Psoas muscle (tissue), 7 donors: ENCODE measurements at regions not wholly inside any gene's neighbourhood (a gene's known extent, or its start where the extent isn't known, plus 50 kb on each side); places are given as distances from the start of the nearest gene placed in this dataset.

Experiments
- ATAC-seq, 4 donors: fragments of 200-7000 bp; cut with Tn5 transposase; one replicate each; pipeline ENCODE4 v1.9.1; 2020; ENCODE audit warnings: moderate library complexity in 3 of 4, mild to moderate bottlenecking in 2 of 4
- DNase-seq, 2 donors: peaks; one replicate each; pipeline ENCODE4 v3.0.0-alpha.2; 2020
- H3K27ac ChIP-seq: fragments of 200-600 bp; one replicate; pipeline ENCODE4 v1.8.0; 2022
- H3K27me3 ChIP-seq, 3 donors: fragments of 200-600 bp in 1 of 3; one replicate each; pipeline versions ENCODE4 v1.6.1 to v1.8.0; 2013 to 2022; ENCODE audit warnings: low read length in 2 of 3, mild to moderate bottlenecking in 2 of 3, moderate library complexity in 1 of 3; ENCODE audit not compliant: insufficient read depth in 3 of 3
- H3K36me3 ChIP-seq, 2 donors: fragments of 200-600 bp in 1 of 2; one replicate each; pipeline versions ENCODE4 v1.6.1 to v1.8.0; 2013 to 2022; ENCODE audit warnings: low read depth in 1 of 2, mild to moderate bottlenecking in 1 of 2, moderate library complexity in 1 of 2; ENCODE audit not compliant: insufficient read depth in 1 of 2
- H3K4me1 ChIP-seq: fragments of 200-600 bp; one replicate; pipeline ENCODE4 v1.8.0; 2022
- H3K4me3 ChIP-seq: fragments of 200-600 bp; one replicate; pipeline ENCODE4 v1.8.0; 2022; ENCODE audit warnings: mild to moderate bottlenecking
- H3K9me3 ChIP-seq: fragments of 200-600 bp; one replicate; pipeline ENCODE4 v1.8.0; 2022
- CTCF ChIP-seq: fragments of 200-600 bp; IDR thresholded peaks from one replicate; pipeline ENCODE4 v1.8.0; 2022; ENCODE audit warnings: antibody characterized with exemption
- whole genome bisulfite sequencing, 3 donors: extraction: QIAGEN DNeasy Blood & Tissue Kit; methylation state at CpG; one replicate each; pipeline versions ENCODE4 v1.1.6 to v1.1.7; 2013; 5-methylcytosine and 5-hydroxymethylcytosine counted together
- intact Hi-C, 2 donors: fragments of 100-400 bp; cut with DNase I; formaldehyde crosslinking; loops; one replicate each; pipeline versions ENCODE4 v1.11.0 to v1.14.2; 2022
- donor health status: healthy with polysubstance abuse.
- donor health status: DM: no; HTN: no; CAD: no; lungs with moderate emphysema.
- donor health status: Bipolar disorder and iron deficiency.
- donor health status: healthy.
- donor health status: DM: yes; HTN: yes; CAD: no.
- donor health status: DM: no; HTN: no; CAD: no.
- donor health status: DM: yes; HTN: yes; CAD: no.

DNA sequence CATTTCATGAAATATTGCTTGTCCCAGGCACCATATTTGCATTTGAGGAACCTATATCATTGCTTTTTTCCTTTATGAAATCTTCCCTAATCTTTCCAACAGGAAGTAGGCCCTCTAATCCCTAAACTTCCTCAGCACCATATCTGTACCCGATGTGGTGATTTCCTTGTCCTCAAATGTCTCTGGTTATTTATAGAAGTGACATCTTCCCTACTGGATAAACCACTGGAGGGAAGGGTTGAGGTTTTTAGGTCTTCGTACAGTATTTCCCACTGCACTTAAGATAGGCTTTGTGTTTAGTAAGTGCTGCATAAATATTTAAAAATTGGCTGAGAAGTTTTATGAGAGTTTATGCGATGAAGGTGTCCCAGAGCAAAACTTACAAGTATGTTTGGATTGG is 54.9 kb upstream of the TMEM170B start:
- ATAC-seq (no peak), DNase-seq (no peak)
- intact Hi-C loops = no loop called here
- Histone ChIP-seq H3K27ac (no peak overlapping the region), H3K9me3 (no peaks in the 10 kb centered on the region), H3K36me3 (no peaks in the 10 kb centered on the region), H3K4me3 (no peak overlapping the region), H3K4me1 (no peaks in the 10 kb centered on the region), H3K27me3 (no peaks in the 10 kb centered on the region)
- 59 to 63% (median 60%) methylated on average over 3 of the region's 3 CpGs for WGBS, 3 donors
- no peak for TF ChIP-seq CTCF

DNA sequence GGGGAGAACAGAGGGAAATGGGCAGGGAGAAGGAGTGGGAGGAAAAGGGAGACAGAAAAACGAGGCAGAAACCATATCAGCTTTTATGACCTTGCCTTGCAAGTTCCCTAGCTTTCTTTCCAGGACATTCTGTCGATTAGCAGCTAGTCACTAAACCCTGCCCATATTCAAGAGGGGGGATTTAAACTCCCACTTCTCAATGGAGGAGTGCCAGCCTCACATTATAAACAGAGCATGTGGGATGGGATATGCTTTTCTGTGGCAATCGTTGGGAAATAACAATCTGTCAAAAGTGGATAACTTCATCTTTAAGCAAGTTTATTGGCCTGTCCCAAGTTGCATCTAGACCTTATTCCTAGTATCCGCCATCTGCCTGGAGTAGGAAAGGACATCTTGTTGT is 57.0 kb upstream of the TMEM170B start:
- Histone ChIP-seq H3K27ac (no peak overlapping the region), H3K4me3 (no peak overlapping the region), H3K27me3 (peaks cover 0 to 6% (median 0%) of the 10 kb centered on the region in 3 donors), H3K4me1 (no peaks in the 10 kb centered on the region), H3K9me3 (no peaks in the 10 kb centered on the region), H3K36me3 (no peaks in the 10 kb centered on the region)
- 39 to 49% (median 45%) methylated on average over 4 of the region's 4 CpGs for WGBS, 3 donors
- no peak for TF ChIP-seq CTCF
- no peak for ATAC-seq
- intact Hi-C loops = no loop called here
- no peak for DNase-seq

- Histone ChIP-seq H3K4me3 (no peak overlapping the region), H3K9me3 (no peaks in the 10 kb centered on the region), H3K4me1 (no peaks in the 10 kb centered on the region), H3K27me3 (peaks cover 0 to 6% (median 0%) of the 10 kb centered on the region in 3 donors), H3K36me3 (no peaks in the 10 kb centered on the region), H3K27ac (no peak overlapping the region)
- ATAC-seq (no peak), DNase-seq (no peak)
- intact Hi-C loops = no loop called here
- TF ChIP-seq CTCF = no peak
- WGBS, 3 donors = 75 to 95% (median 83%) methylated on average over 1 of the region's 1 CpG
Observed at GRCh38 chr6:11479296-11479695, 58.3 kb upstream of the TMEM170B start.

- no peak for DNase-seq
- Histone ChIP-seq H3K27me3 (peaks cover 0 to 10% (median 0%) of the 10 kb centered on the region in 3 donors), H3K4me1 (peaks cover 2% of the 10 kb centered on the region), H3K36me3 (no peaks in the 10 kb centered on the region), H3K9me3 (no peaks in the 10 kb centered on the region), H3K27ac (no peak overlapping the region), H3K4me3 (no peak overlapping the region)
- intact Hi-C loops = no loop called here
- 74 to 86% (median 76%) methylated on average over 7 of the region's 7 CpGs for WGBS, 3 donors
- no peak for TF ChIP-seq CTCF
- no peak for ATAC-seq
Observed at GRCh38 chr6:11478586-11478985, 59.0 kb upstream of the TMEM170B start.

GRCh38 chr6:11475016-11475415 is 62.5 kb upstream of the TMEM170B start:
- Histone ChIP-seq H3K9me3 (no peaks in the 10 kb centered on the region), H3K36me3 (no peaks in the 10 kb centered on the region), H3K4me1 (peaks cover 7% of the 10 kb centered on the region), H3K27ac (no peak overlapping the region), H3K27me3 (peaks cover 0 to 20% (median 0%) of the 10 kb centered on the region in 3 donors), H3K4me3 (no peak overlapping the region)
- intact Hi-C loops = no loop called here
- ATAC-seq (no peak), DNase-seq (no peak)
- TF ChIP-seq CTCF = no peak
